IMR-90 (cell line): ENCODE measurements at regions not wholly inside any gene's neighbourhood (a gene's known extent, or its start where the extent isn't known, plus 50 kb on each side); places are given as distances from the start of the nearest gene placed in this dataset.

ENCODE experiments used
- ATAC-seq: fragments of 200-7000 bp; cut with Tn5 transposase; 2 replicates; pipeline ENCODE4 v1.9.1; 2020; ENCODE audit warnings: low read depth, mild to moderate bottlenecking, moderate library complexity
- BruUV-seq: library from RNA; stranded (reverse); fragments of 400-500 nt; replicated peaks from 2 replicates; lab custom pipeline; 2021; lab: Mats Ljungman, UMichigan
- CTCF ChIA-PET: fragments of 300-600 bp; formaldehyde crosslinking; extraction: SDS; loops from one replicate; lab custom pipeline; 2021; ENCODE audit warnings: antibody characterized with exemption; lab: Yijun Ruan, JAX
- POLR2A ChIA-PET: fragments of 300-600 bp; sonication (Branson Sonifier 250); formaldehyde crosslinking; loops from one replicate; lab custom pipeline; 2022; ENCODE audit warnings: antibody characterized with exemption; ENCODE audit not compliant: unreplicated experiment; lab: Charles Lee
- DNase-seq: peaks from one replicate; pipeline ENCODE4 v3.0.0; 2013
- H2AFZ ChIP-seq: replicated peaks from 2 replicates; pipeline ENCODE3; 2013; ENCODE audit warnings: low read length, mild to moderate bottlenecking; ENCODE audit not compliant: poor library complexity
- H2AK5ac ChIP-seq: 2 replicates; pipeline ENCODE4 v1.6.1; 2013; ENCODE audit warnings: low read depth, low read length, inconsistent platforms
- H2AK9ac ChIP-seq: replicated peaks from 2 replicates; pipeline ENCODE3; 2013; ENCODE audit warnings: mild to moderate bottlenecking, low read depth, low read length, moderate library complexity; ENCODE audit not compliant: poor library complexity
- H2BK120ac ChIP-seq: 2 replicates; pipeline ENCODE4 v1.6.1; 2013; ENCODE audit warnings: low read depth, low read length, inconsistent platforms
- H2BK15ac ChIP-seq: 3 replicates; pipeline ENCODE4 v1.6.1; 2013; ENCODE audit warnings: low read depth, low read length, inconsistent platforms
- H2BK20ac ChIP-seq: 2 replicates; pipeline ENCODE4 v1.6.1; 2013; ENCODE audit warnings: low read depth, mild to moderate bottlenecking, inconsistent platforms, low read length, moderate library complexity
- H2BK5ac ChIP-seq: 2 replicates; pipeline ENCODE4 v1.6.1; 2013; ENCODE audit warnings: mild to moderate bottlenecking, low read depth, low read length, inconsistent platforms; ENCODE audit not compliant: poor library complexity, severe bottlenecking
- H3K14ac ChIP-seq: replicated peaks from 2 replicates; pipeline ENCODE4 v1.6.1; 2013; ENCODE audit warnings: low read depth, low read length, inconsistent platforms
- H3K18ac ChIP-seq: 2 replicates; pipeline ENCODE4 v1.6.1; 2013; ENCODE audit warnings: low read depth, low read length, control low read depth
- H3K23ac ChIP-seq: 2 replicates; pipeline ENCODE4 v1.6.1; 2013; ENCODE audit warnings: low read depth, low read length, inconsistent platforms
- H3K27ac ChIP-seq: 2 replicates; pipeline ENCODE4 v1.5.1; 2013; ENCODE audit warnings: mild to moderate bottlenecking, control low read depth, low read length; ENCODE audit not compliant: insufficient read depth
- H3K27me3 ChIP-seq: 2 replicates; pipeline ENCODE4 v1.6.1; 2013; ENCODE audit warnings: low read length; ENCODE audit not compliant: control insufficient read depth, insufficient read depth
- H3K36me3 ChIP-seq: 2 replicates; pipeline ENCODE4 v1.6.1; 2013; ENCODE audit warnings: low read length, mixed read lengths; ENCODE audit not compliant: control insufficient read depth, insufficient read depth
- H3K4ac ChIP-seq: 2 replicates; pipeline ENCODE4 v1.6.1; 2013; ENCODE audit warnings: low read depth, low read length, inconsistent platforms
- H3K4me1 ChIP-seq: 2 replicates; pipeline ENCODE4 v1.6.1; 2013; ENCODE audit warnings: low read length, mixed read lengths; ENCODE audit not compliant: control insufficient read depth, insufficient read depth
- H3K4me2 ChIP-seq: 2 replicates; pipeline ENCODE4 v1.6.1; 2013; ENCODE audit warnings: low read depth, mild to moderate bottlenecking, control low read depth, low read length, moderate library complexity
- H3K4me3 ChIP-seq: 2 replicates; pipeline ENCODE4 v1.5.1; 2013; ENCODE audit warnings: low read depth, mild to moderate bottlenecking, control low read depth, low read length, moderate library complexity; ENCODE audit not compliant: insufficient read depth
- H3K56ac ChIP-seq: 2 replicates; pipeline ENCODE4 v1.6.1; 2013; ENCODE audit warnings: low read length, inconsistent platforms; ENCODE audit not compliant: insufficient read depth; ENCODE audit errors: extremely low read depth
- H3K79me1 ChIP-seq, 2 experiments: 2 replicates each; pipeline ENCODE4 v1.6.1; 2013; ENCODE audit warnings: low read length in 2 of 2, inconsistent platforms in 1 of 2, low read depth in 1 of 2
- H3K9ac ChIP-seq: 2 replicates; pipeline ENCODE4 v1.6.1; 2013; ENCODE audit warnings: low read depth, low read length, control low read depth
- H3K9me1 ChIP-seq: 2 replicates; pipeline ENCODE4 v1.6.1; 2013; ENCODE audit warnings: low read length, inconsistent platforms; ENCODE audit not compliant: insufficient read depth
- H3K9me3 ChIP-seq: 2 replicates; pipeline ENCODE4 v1.6.1; 2013; ENCODE audit warnings: low read length; ENCODE audit not compliant: control insufficient read depth, insufficient read depth
- H4K20me1 ChIP-seq: 2 replicates; pipeline ENCODE4 v1.6.1; 2013; ENCODE audit warnings: low read length, inconsistent platforms; ENCODE audit not compliant: insufficient read depth
- H4K5ac ChIP-seq: 2 replicates; pipeline ENCODE4 v1.6.1; 2013; ENCODE audit warnings: mild to moderate bottlenecking, low read depth, low read length, control low read depth
- H4K8ac ChIP-seq, 2 experiments: 2 replicates each; pipeline ENCODE4 v1.6.1; 2013; ENCODE audit warnings: low read depth in 2 of 2, low read length in 2 of 2, control low read depth in 1 of 2, inconsistent platforms in 1 of 2
- H4K91ac ChIP-seq: 2 replicates; pipeline ENCODE4 v1.6.1; 2013; ENCODE audit warnings: low read depth, low read length, inconsistent platforms; ENCODE audit not compliant: insufficient read depth
- CEBPB ChIP-seq: IDR thresholded peaks from 2 replicates; pipeline ENCODE4 v1.6.1; 2012; ENCODE audit warnings: low read depth, low read length, improper control_type of control experiment
- MAFK ChIP-seq: IDR thresholded peaks from 2 replicates; pipeline ENCODE4 v1.6.1; 2012; ENCODE audit warnings: low read depth, low read length, improper control_type of control experiment
- MAZ ChIP-seq: IDR thresholded peaks from 2 replicates; pipeline ENCODE4 v1.6.1; 2012; ENCODE audit warnings: low read depth, mild to moderate bottlenecking, low read length, improper control_type of control experiment, moderate library complexity, borderline replicate concordance
- POLR2A ChIP-seq: IDR thresholded peaks from 2 replicates; pipeline ENCODE4 v1.6.1; 2012; ENCODE audit warnings: mild to moderate bottlenecking, low read depth, low read length
- RAD21 ChIP-seq: IDR thresholded peaks from 2 replicates; pipeline ENCODE4 v1.6.1; 2012; ENCODE audit warnings: low read length, improper control_type of control experiment
- WGBS, 2 experiments: methylation state at CpG; one replicate each; pipeline versions ENCODE4 v1.1.5 to v1.1.7; 2013; ENCODE audit warnings: missing lambda C conversion rate in 2 of 2; ENCODE audit not compliant: insufficient read length in 1 of 2; ENCODE audit errors: extremely low coverage in 2 of 2; 5-methylcytosine and 5-hydroxymethylcytosine counted together
- dilution Hi-C: fragments of 300-500 bp; cut with HindIII; formaldehyde crosslinking; loops from one replicate; pipeline ENCODE4 v1.14.3; 2018; ENCODE audit warnings: low sequenced_read_pairs; ENCODE audit not compliant: unreplicated experiment
- in situ Hi-C: fragments of 300-500 bp; cut with MboI; formaldehyde crosslinking; loops from 3 replicates; pipeline ENCODE4 v1.14.3; 2019; ENCODE audit warnings: low sequenced_read_pairs, inconsistent platforms, mixed read lengths
- intact Hi-C: fragments of 100-400 bp; cut with micrococcal nuclease; formaldehyde crosslinking; loops from 2 replicates; pipeline ENCODE4 v1.10.0; 2022
- TF ChIP-seq, protein P1 (sequence below): conservative IDR thresholded peaks from 2 replicates; pipeline ENCODE4 v1.5.1; 2012; ENCODE audit warnings: mild to moderate bottlenecking, low read depth, low read length, improper control_type of control experiment

- H3K4ac ChIP-seq = peak overlapping the region; percentile 56
- ChIA-PET CTCF (no interaction called here), POLR2A (no interaction called here)
- dilution Hi-C loops = no loop called here
- H3K14ac ChIP-seq = 0 out of 2 replicates have a peak overlapping the region, but pooled peaks have one; percentile 11
- no peak overlapping the region for H2AK9ac ChIP-seq
- H2AFZ ChIP-seq = no peak overlapping the region
- no peak overlapping the region for H3K4me2 ChIP-seq
- BruUV-seq = no TSS peak
- H3K9me3 ChIP-seq = no peaks in the 10 kb centered on the region
- intact Hi-C loops = no loop called here
- H4K91ac ChIP-seq = peak overlapping the region; percentile 24; the same call in 1 of the 2 replicates
- no peak for DNase-seq
- no peak for ATAC-seq
- H3K27ac ChIP-seq = no peak overlapping the region
- 83% methylated on average over 1 of the region's 7 CpGs; no CpG with 5 or more reads in 1 of the 2 experiments for WGBS, 2 experiments
- H2BK120ac ChIP-seq = peak overlapping the region; percentile 37; the same call in 1 of the 2 replicates
- TF ChIP-seq MAZ = no peak
- TF ChIP-seq, protein P1, sequence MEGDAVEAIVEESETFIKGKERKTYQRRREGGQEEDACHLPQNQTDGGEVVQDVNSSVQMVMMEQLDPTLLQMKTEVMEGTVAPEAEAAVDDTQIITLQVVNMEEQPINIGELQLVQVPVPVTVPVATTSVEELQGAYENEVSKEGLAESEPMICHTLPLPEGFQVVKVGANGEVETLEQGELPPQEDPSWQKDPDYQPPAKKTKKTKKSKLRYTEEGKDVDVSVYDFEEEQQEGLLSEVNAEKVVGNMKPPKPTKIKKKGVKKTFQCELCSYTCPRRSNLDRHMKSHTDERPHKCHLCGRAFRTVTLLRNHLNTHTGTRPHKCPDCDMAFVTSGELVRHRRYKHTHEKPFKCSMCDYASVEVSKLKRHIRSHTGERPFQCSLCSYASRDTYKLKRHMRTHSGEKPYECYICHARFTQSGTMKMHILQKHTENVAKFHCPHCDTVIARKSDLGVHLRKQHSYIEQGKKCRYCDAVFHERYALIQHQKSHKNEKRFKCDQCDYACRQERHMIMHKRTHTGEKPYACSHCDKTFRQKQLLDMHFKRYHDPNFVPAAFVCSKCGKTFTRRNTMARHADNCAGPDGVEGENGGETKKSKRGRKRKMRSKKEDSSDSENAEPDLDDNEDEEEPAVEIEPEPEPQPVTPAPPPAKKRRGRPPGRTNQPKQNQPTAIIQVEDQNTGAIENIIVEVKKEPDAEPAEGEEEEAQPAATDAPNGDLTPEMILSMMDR = no peak
- TF ChIP-seq CEBPB = no peak
- no peak for TF ChIP-seq POLR2A
- TF ChIP-seq MAFK = no peak
- TF ChIP-seq RAD21 = no peak
- peaks cover 18% of the 10 kb centered on the region for H3K4me1 ChIP-seq
- in situ Hi-C loops = no loop called here
- H3K27me3 ChIP-seq = no peaks in the 10 kb centered on the region
- H3K9me1 ChIP-seq = peaks cover 13% of the 10 kb centered on the region
- H3K23ac ChIP-seq = no peak overlapping the region
- H2BK5ac ChIP-seq = no peak overlapping the region
- H2BK15ac ChIP-seq = no peak overlapping the region; the same call in 2 of the 3 replicates
- H2BK20ac ChIP-seq = peak overlapping the region; percentile 64; the same call in 1 of the 2 replicates
- no peak overlapping the region for H4K5ac ChIP-seq
- H3K36me3 ChIP-seq = no peaks in the 10 kb centered on the region
- H3K79me1 ChIP-seq = no peaks in the 10 kb centered on the region; a peak in 1 of 4 replicates
- no peak overlapping the region for H3K4me3 ChIP-seq
- no peak overlapping the region for H3K56ac ChIP-seq
- H3K18ac ChIP-seq = no peak overlapping the region
- H3K9ac ChIP-seq = no peak overlapping the region
- H2AK5ac ChIP-seq = peak overlapping the region; percentile 76
- no peak overlapping the region for H4K8ac ChIP-seq
- H4K20me1 ChIP-seq = no peaks in the 10 kb centered on the region
Observed at GRCh38 chr20:50447817-50448216, 62.4 kb upstream of the PTPN1 start.
